Activated T-cell treated with anti-CD3 and anti-CD28 coated beads for 48 hours (primary cell): ENCODE measurements at regions not wholly inside any gene's neighbourhood (a gene's known extent, or its start where the extent isn't known, plus 50 kb on each side); places are given as distances from the start of the nearest gene placed in this dataset.
A peak's percentile ranks its signal among the peaks of the same experiment; 100 is the strongest.
"Not testable (repeated sequence)": the region's sequence is repeated elsewhere in the genome, so short reads cannot be mapped to it uniquely, and the experiment has no call there.

Experiments used
- DNase-seq: peaks from one replicate; pipeline ENCODE4 v3.0.0-alpha.2; 2020; ENCODE audit warnings: low read depth

- no peak for DNase-seq
Observed at GRCh38 chr9:21533597-21533996, 51.5 kb upstream of the IFNE start.

GRCh38 chr9:21535396-21535795 is 53.3 kb upstream of the IFNE start:
- DNase-seq: no peak

GRCh38 chr9:21542787-21543186 is 60.7 kb upstream of the IFNE start:
- no peak for DNase-seq

GRCh38 chr9:21543187-21543586 is 61.1 kb upstream of the IFNE start:
- DNase-seq: no peak

- not testable (repeated sequence) for DNase-seq
Observed at GRCh38 chr9:21543816-21544215, 61.7 kb upstream of the IFNE start.

- DNase-seq: no peak
Observed at GRCh38 chr9:21546949-21547348, 64.8 kb upstream of the IFNE start.

- no peak for DNase-seq
Observed at GRCh38 chr9:21549251-21549765, 67.2 kb upstream of the IFNE start.

GRCh38 chr9:21549890-21550289 is 67.8 kb upstream of the IFNE start:
- no peak for DNase-seq

GRCh38 chr9:21550392-21550791 is 68.3 kb upstream of the IFNE start:
- no peak for DNase-seq

- no peak for DNase-seq
Observed at GRCh38 chr9:21551401-21551800, 69.3 kb upstream of the IFNE start.

- no peak for DNase-seq
Observed at GRCh38 chr9:21552244-21553170, 70.4 kb upstream of the IFNE start.

GRCh38 chr9:21553441-21553840 is 71.3 kb upstream of the IFNE start:
- no peak for DNase-seq

GRCh38 chr9:21554813-21555212 is 72.7 kb upstream of the IFNE start:
- no peak for DNase-seq

- no peak for DNase-seq
Observed at GRCh38 chr9:21555911-21556310, 73.8 kb upstream of the IFNE start.

- DNase-seq: no peak
Observed at GRCh38 chr9:21556581-21557427, 74.7 kb upstream of the IFNE start.

GRCh38 chr9:21557428-21557768 is 75.3 kb upstream of the IFNE start:
- no peak for DNase-seq

GRCh38 chr9:21558079-21558478 is 76.0 kb upstream of the IFNE start:
- DNase-seq: no peak

GRCh38 chr9:21558615-21559401 is 76.7 kb upstream of the IFNE start:
- DNase-seq: no peak

GRCh38 chr9:21559402-21560280 is 77.5 kb upstream of the IFNE start:
- DNase-seq: peak; percentile 54

- no peak for DNase-seq
Observed at GRCh38 chr9:21560281-21560745, 78.2 kb upstream of the IFNE start.

- no peak for DNase-seq
Observed at GRCh38 chr9:21561502-21561901, 79.4 kb upstream of the IFNE start.
